ENCODE measurements at regions not wholly inside any gene's neighbourhood (a gene's known extent, or its start where the extent isn't known, plus 50 kb on each side); places are given as distances from the start of the nearest gene placed in this dataset.

DNA sequence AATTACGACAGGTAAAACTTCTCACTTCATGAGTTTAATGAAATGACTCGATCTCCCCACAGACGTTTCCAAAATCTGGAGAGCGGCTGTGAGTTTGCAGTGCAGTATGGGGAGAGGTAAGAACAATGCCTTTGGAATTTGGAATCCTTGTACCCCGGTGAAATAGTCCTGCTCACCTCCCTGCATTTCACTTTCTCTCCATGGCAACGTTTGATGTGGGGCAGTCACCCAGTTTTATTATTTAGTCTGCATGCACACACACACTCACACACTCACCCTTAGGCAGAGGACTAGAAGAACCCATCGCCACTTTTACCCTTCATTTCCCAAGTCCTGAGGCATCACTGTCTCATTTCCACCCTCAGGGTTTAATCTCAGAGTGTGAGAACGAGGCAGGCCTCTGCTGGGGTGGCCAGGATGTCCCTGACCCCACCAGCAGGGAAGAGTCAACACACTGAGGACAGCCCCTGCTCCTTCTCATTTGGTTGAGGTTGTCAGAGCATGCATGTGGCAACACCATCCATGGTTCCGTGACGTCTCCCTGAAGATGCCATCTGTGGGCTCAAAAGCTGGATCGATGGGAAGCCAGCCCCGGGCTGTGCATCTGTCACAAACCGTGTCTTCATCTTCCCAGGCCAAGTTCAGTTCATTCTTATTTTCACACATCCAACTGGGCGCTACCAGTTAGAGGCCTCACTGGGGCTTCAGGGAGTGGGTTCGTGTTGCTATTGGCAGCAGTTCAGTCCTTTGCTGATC, 119.8 kb upstream of the TRIM2 start:
- TF ChIP-seq, protein P1, sequence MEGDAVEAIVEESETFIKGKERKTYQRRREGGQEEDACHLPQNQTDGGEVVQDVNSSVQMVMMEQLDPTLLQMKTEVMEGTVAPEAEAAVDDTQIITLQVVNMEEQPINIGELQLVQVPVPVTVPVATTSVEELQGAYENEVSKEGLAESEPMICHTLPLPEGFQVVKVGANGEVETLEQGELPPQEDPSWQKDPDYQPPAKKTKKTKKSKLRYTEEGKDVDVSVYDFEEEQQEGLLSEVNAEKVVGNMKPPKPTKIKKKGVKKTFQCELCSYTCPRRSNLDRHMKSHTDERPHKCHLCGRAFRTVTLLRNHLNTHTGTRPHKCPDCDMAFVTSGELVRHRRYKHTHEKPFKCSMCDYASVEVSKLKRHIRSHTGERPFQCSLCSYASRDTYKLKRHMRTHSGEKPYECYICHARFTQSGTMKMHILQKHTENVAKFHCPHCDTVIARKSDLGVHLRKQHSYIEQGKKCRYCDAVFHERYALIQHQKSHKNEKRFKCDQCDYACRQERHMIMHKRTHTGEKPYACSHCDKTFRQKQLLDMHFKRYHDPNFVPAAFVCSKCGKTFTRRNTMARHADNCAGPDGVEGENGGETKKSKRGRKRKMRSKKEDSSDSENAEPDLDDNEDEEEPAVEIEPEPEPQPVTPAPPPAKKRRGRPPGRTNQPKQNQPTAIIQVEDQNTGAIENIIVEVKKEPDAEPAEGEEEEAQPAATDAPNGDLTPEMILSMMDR (IDR thresholded peaks at IDR 0.05), result no peak
- no peak for TF ChIP-seq POLR2A (IDR thresholded peaks at IDR 0.05)
- no peak for TF ChIP-seq POLR2AphosphoS5 (IDR thresholded peaks at IDR 0.05)
- no peak for TF ChIP-seq EP300 (IDR thresholded peaks at IDR 0.05)
